ENCODE measurements at regions not wholly inside any gene's neighbourhood (a gene's known extent, or its start where the extent isn't known, plus 50 kb on each side); places are given as distances from the start of the nearest gene placed in this dataset.

- Histone ChIP-seq H3K27ac (ENCODE audit: extremely low read depth, low read depth, low read length) (no peak overlapping the region), H3K36me3 (ENCODE audit: control insufficient read depth in 2 of 2, insufficient read depth in 1 of 2, low read length in 2 of 2) (no peaks in the 10 kb centered on the region), H3K4me1 (ENCODE audit: control insufficient read depth, insufficient read depth, low read length) (no peaks in the 10 kb centered on the region), H3K9me3 (ENCODE audit: control insufficient read depth, insufficient read depth, low read depth, low read length) (no peaks in the 10 kb centered on the region), H3K4me3 (ENCODE audit: low read depth, low read length) (no peak overlapping the region)
- CTCF ChIA-PET = interaction anchor here (2.7 kb wide), 1 partner anchor 8 kb away, joined by 12 read pairs; no protein-coding TSS in a partner anchor
- TF ChIP-seq ZNF335 (tag by site-specific recombination; conservative IDR thresholded peaks at IDR 0.05) = no peak
- TF ChIP-seq HOXA7 (CRISPR knock-in tag; IDR thresholded peaks at IDR 0.05; ENCODE audit: borderline replicate concordance) = no peak
- TF ChIP-seq ZBTB11 (tag by site-specific recombination; conservative IDR thresholded peaks at IDR 0.05; ENCODE audit: low read depth) = no peak
- TF ChIP-seq ZNF623 (tag by site-specific recombination; IDR thresholded peaks at IDR 0.05) = no peak
- TF ChIP-seq ZNF596 (tag by site-specific recombination; IDR thresholded peaks at IDR 0.05) = no peak
- POLR2A ChIA-PET = no interaction called here
Observed at GRCh38 chr16:87070657-87071056, 246.5 kb downstream of the C16orf95 start.

- Histone ChIP-seq H3K4me1 (ENCODE audit: control insufficient read depth, insufficient read depth, low read length) (no peaks in the 10 kb centered on the region), H3K4me3 (ENCODE audit: low read depth, low read length) (no peak overlapping the region), H3K27ac (ENCODE audit: extremely low read depth, low read depth, low read length) (no peak overlapping the region), H3K9me3 (ENCODE audit: control insufficient read depth, insufficient read depth, low read depth, low read length) (no peaks in the 10 kb centered on the region), H3K36me3 (ENCODE audit: control insufficient read depth in 2 of 2, insufficient read depth in 1 of 2, low read length in 2 of 2) (no peaks in the 10 kb centered on the region)
- ChIA-PET CTCF (interaction anchor here (0.7 to 2.7 kb wide), 3 partner anchors 10 to 508 kb away, joined by 3 to 12 read pairs (median 4); no protein-coding TSS in a partner anchor), POLR2A (no interaction called here)
- no peak for TF ChIP-seq PRDM10 (tag by site-specific recombination; IDR thresholded peaks at IDR 0.05)
- no peak for TF ChIP-seq ZSCAN23 (tag by site-specific recombination; IDR thresholded peaks at IDR 0.05)
- TF ChIP-seq ZNF311 (tag by site-specific recombination; IDR thresholded peaks at IDR 0.05; ENCODE audit: borderline replicate concordance) = no peak
- no peak for TF ChIP-seq ZNF24 (tag by site-specific recombination; IDR thresholded peaks at IDR 0.05)
- TF ChIP-seq ZNF335 (tag by site-specific recombination; conservative IDR thresholded peaks at IDR 0.05) = no peak
- no peak for TF ChIP-seq HOXC10 (CRISPR knock-in tag; IDR thresholded peaks at IDR 0.05)
- no peak for TF ChIP-seq KLF10 (tag by site-specific recombination; IDR thresholded peaks at IDR 0.05)
- TF ChIP-seq ZNF302 (tag by site-specific recombination; IDR thresholded peaks at IDR 0.05; ENCODE audit: low read depth) = no peak
- no peak for TF ChIP-seq ZNF121 (tag by site-specific recombination; IDR thresholded peaks at IDR 0.05)
Observed at GRCh38 chr16:87072101-87072500, 245.1 kb downstream of the C16orf95 start.

- ChIA-PET POLR2A (no interaction called here), CTCF (interaction anchor here (1.8 kb wide), 1 partner anchor 12 kb away, joined by 12 read pairs; no protein-coding TSS in a partner anchor)
- Histone ChIP-seq H3K36me3 (ENCODE audit: control insufficient read depth in 2 of 2, insufficient read depth in 1 of 2, low read length in 2 of 2) (no peaks in the 10 kb centered on the region), H3K4me1 (ENCODE audit: control insufficient read depth, insufficient read depth, low read length) (no peaks in the 10 kb centered on the region), H3K27ac (ENCODE audit: extremely low read depth, low read depth, low read length) (no peak overlapping the region), H3K4me3 (ENCODE audit: low read depth, low read length) (no peak overlapping the region), H3K9me3 (ENCODE audit: control insufficient read depth, insufficient read depth, low read depth, low read length) (no peaks in the 10 kb centered on the region)
- TF ChIP-seq ZNF404 (tag by site-specific recombination; IDR thresholded peaks at IDR 0.05) = no peak
- peak; percentile 43; the same call in 1 of the 2 replicates for TF ChIP-seq ZIC2 (tag by site-specific recombination; IDR thresholded peaks at IDR 0.05)
- 0 out of 2 replicates have a peak, but pooled peaks have one; percentile 33 for TF ChIP-seq ZNF335 (tag by site-specific recombination; conservative IDR thresholded peaks at IDR 0.05)
Observed at GRCh38 chr16:87074641-87075318, 242.4 kb downstream of the C16orf95 start.
